ENCODE measurements at regions not wholly inside any gene's neighbourhood (a gene's known extent, or its start where the extent isn't known, plus 50 kb on each side); places are given as distances from the start of the nearest gene placed in this dataset.

DNA sequence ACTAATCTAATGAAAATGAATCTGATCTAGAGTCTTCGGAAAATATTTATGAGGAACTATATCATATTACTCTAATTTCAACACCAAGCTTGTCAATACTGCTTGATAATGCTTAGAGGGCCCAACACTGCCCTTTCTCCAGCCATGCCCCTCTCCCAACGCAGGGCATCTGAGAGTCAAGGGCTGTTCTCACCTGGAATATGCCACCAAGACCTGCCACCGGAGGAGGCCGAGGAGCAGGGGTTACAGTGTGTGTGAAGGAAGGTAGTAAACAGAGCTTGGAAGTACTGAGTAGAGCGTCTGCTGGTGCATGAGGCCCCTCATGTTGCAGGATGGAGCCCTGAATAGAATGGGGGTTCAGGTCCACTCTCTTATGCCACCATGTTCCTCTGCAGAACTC is 301.3 kb upstream of the MPDZ start:
- TF ChIP-seq, protein P1, sequence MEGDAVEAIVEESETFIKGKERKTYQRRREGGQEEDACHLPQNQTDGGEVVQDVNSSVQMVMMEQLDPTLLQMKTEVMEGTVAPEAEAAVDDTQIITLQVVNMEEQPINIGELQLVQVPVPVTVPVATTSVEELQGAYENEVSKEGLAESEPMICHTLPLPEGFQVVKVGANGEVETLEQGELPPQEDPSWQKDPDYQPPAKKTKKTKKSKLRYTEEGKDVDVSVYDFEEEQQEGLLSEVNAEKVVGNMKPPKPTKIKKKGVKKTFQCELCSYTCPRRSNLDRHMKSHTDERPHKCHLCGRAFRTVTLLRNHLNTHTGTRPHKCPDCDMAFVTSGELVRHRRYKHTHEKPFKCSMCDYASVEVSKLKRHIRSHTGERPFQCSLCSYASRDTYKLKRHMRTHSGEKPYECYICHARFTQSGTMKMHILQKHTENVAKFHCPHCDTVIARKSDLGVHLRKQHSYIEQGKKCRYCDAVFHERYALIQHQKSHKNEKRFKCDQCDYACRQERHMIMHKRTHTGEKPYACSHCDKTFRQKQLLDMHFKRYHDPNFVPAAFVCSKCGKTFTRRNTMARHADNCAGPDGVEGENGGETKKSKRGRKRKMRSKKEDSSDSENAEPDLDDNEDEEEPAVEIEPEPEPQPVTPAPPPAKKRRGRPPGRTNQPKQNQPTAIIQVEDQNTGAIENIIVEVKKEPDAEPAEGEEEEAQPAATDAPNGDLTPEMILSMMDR (IDR thresholded peaks at IDR 0.05; ENCODE audit: low read depth, low read length): no peak

DNA sequence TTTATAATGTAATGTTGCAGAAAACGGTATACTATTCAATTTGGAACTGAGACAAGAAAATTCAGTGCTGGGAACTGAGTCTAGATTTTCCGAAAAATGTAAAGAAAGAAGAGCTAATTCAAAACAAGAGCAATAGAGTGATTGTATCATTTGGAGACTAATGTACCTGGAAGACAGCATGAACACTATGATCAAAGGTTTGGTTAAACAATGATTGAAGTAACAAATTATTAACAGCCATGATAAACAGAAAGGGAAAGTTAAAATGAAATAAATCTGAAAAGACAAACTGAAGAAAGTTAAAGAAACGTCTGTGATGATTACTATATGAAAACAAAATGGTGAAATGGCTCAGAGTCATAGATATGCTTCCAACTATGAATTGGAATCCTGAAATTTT is 300.6 kb upstream of the MPDZ start:
- no peak for DNase-seq (ENCODE audit: extremely low read depth, low read depth)
- TF ChIP-seq, protein P1 (IDR thresholded peaks at IDR 0.05; ENCODE audit: low read depth, low read length): no peak

More for the DNA sequence above, 301.3 kb upstream of the MPDZ start:
- DNase-seq (ENCODE audit: extremely low read depth, low read depth): no peak

DNA sequence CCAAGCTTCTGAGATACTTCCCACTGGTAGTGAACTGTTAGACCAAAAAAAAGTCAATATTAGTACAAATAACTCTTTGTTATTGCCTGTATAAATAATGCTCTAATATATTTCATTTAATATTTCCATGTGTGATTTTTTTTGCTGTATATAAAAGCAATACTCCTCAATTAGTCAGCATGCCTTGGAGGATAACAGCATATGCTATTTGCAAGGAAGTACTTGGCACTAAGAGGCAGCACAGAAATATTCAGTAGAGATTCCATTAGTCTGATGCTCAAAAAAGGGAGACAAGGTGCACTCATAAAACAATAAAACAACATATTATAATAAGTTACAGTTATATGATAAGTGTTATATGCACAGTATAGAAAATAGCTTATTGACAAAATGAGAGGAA is 296.6 kb upstream of the MPDZ start:
- TF ChIP-seq, protein P1 (IDR thresholded peaks at IDR 0.05; ENCODE audit: low read depth, low read length): no peak
- no peak for DNase-seq (ENCODE audit: extremely low read depth, low read depth)

DNA sequence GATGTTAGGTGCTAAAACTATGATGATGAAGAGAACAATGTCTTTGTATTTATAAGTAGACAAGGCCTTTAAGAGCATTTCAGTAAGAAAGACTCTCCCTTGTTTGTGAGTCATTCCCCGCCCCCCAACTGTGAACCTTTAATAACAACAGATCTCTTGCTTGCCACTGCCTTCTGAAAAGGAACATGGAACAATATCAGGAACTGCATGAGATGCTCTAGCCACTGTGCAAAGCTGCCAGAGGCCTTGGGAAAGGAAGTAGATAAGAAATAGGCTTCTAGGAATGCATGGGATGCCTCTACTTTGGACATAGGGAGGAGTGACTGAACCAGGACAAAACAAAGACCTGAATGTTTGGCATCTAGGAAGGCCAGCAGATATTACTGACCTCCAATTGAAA is 296.1 kb upstream of the MPDZ start:
- TF ChIP-seq, protein P1 (IDR thresholded peaks at IDR 0.05; ENCODE audit: low read depth, low read length): no peak
- no peak for DNase-seq (ENCODE audit: extremely low read depth, low read depth)

DNA sequence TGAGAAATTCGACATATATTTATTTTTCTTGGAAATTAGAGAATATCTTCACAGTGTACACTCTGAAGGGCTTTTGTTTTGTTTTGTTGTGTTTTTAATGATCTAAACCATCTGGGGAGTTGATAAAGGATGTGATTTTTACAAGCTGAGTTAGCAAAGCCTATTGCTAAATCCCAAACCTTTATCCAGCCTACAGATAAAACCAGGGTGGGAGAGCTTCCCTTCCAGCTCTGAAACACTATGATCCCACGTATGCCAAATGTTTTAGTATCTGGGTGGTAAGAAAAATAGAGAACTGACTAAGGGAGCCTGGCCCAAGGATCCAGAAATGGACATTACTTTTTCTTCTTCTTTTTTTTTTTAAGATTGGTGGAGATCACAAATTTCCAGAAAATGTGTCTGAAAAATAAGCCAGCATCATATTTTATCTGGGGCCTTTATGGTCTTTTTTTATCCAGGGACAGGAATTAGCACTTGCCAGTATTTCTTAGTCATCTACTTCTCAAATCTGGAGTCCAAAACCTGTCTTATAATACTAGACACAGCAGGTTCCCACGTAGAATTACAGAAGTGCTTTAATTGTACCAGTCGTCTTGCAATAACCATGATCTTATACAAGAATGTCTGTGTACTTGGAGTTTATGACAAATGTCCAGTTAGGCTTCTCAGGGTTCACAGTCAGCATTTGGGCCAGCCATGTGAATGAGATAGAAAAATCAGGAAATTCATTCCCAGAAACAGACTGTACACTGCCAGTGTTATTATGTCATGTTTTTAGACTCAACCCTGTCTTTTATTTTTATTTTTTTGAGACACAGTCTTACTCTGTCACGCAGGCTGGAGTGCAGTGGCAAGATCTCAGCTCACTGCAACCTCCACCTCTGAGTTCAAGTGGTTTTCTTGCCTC is 290.8 kb upstream of the MPDZ start:
- DNase-seq (ENCODE audit: extremely low read depth, low read depth): no peak
- TF ChIP-seq, protein P1 (IDR thresholded peaks at IDR 0.05; ENCODE audit: low read depth, low read length): no peak

DNA sequence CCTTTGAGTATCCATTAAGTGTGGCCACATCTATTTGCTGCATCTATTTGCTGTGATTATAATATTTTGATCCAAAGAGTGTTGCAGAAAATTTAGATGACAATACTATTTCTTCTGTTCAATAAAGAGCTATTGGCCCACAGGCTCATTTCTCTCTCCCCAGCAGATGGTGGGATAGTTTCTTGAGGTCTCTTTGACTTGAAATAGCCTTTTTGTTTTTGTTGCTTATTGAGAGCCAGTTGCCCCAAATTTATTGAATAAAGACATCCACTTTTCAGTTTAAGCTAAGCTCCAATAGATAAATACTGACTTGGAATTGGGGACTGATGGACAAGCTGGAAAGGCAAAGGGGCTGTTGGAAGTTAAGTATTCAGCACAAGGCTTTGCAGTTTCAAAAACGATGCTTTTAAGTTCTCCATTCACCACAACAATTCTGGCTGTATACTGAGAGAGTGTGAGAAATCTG is 290.1 kb upstream of the MPDZ start:
- TF ChIP-seq, protein P1 (IDR thresholded peaks at IDR 0.05; ENCODE audit: low read depth, low read length): no peak
- DNase-seq (ENCODE audit: extremely low read depth, low read depth): no peak

DNA sequence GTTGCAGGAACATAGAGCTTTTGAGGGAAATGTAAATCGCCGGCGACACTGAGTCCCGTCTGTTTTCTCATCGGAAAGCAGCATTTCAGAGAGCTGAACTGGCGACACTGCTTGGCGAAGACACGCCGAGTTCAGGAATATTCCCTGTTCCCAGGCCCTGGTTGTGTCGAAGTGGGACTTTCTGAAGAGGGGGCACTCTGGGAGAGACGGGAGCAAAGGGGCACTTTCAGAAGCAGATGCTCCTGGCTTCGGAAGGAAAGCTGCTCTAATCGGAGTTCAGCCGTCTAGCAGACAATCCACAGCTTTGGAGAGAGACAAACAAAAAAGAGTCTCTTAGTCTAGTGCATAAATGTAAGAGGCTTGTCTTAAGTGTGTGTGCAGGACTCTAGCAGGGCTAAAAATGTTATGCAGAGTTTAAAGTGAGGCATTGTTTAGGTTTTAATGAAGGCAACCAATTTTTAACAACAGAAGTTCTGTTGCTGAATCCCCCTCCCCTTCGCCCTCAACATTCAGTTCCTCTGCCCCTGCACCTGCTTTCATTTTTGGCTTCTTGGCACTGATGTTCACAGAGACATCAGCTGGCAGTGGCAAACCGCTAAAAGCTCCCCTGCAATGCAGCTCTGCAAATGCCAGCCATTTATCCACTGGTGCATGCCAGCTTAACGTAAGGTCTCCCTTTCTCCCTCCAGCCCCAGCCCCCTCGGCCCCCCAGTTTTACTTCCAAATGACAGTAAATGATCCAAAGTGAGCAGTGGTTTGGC is 289.5 kb upstream of the MPDZ start:
- no peak for DNase-seq (ENCODE audit: extremely low read depth, low read depth)
- TF ChIP-seq, protein P1 (IDR thresholded peaks at IDR 0.05; ENCODE audit: low read depth, low read length): no peak

Data from AG09319 (cell line).